SH-SY5Y (cell line): ENCODE measurements at regions not wholly inside any gene's neighbourhood (a gene's known extent, or its start where the extent isn't known, plus 50 kb on each side); places are given as distances from the start of the nearest gene placed in this dataset.

Experiments
- GATA2 ChIP-seq: IDR thresholded peaks from 2 replicates; pipeline ENCODE4 v1.6.1; 2011; ENCODE audit warnings: mild to moderate bottlenecking, low read depth, low read length
- GATA3 ChIP-seq: IDR thresholded peaks from 2 replicates; pipeline ENCODE4 v1.6.1; 2011; ENCODE audit warnings: low read depth, mild to moderate bottlenecking, low read length, moderate library complexity

- no peak for TF ChIP-seq GATA3
- no peak for TF ChIP-seq GATA2
Measured at GRCh38 chr1:213844632-213845031, 143.1 kb upstream of the PROX1 start.
